GM12874 (cell line): ENCODE measurements at regions not wholly inside any gene's neighbourhood (a gene's known extent, or its start where the extent isn't known, plus 50 kb on each side); places are given as distances from the start of the nearest gene placed in this dataset.

Source experiments
- CTCF ChIP-seq: IDR thresholded peaks from 2 replicates; pipeline ENCODE4 v1.5.1; 2011; ENCODE audit warnings: low read depth, mild to moderate bottlenecking, control low read depth, low read length, moderate library complexity; ENCODE audit not compliant: insufficient read depth

- no peak for TF ChIP-seq CTCF
Observed at GRCh38 chr20:50293284-50294139, 102.9 kb downstream of the CEBPB start.

GRCh38 chr20:50294164-50295088 is 103.8 kb downstream of the CEBPB start:
- no peak for TF ChIP-seq CTCF

- TF ChIP-seq CTCF, result no peak
Observed at GRCh38 chr20:50295345-50295744, 104.7 kb downstream of the CEBPB start.

- no peak for TF ChIP-seq CTCF
Observed at GRCh38 chr20:50295762-50296449, 105.3 kb downstream of the CEBPB start.

GRCh38 chr20:50296450-50297375 is 106.1 kb downstream of the CEBPB start:
- no peak for TF ChIP-seq CTCF

- TF ChIP-seq CTCF, result no peak
Observed at GRCh38 chr20:50297498-50298376, 107.1 kb downstream of the CEBPB start.
